ENCODE measurements at regions not wholly inside any gene's neighbourhood (a gene's known extent, or its start where the extent isn't known, plus 50 kb on each side); places are given as distances from the start of the nearest gene placed in this dataset.
"Not testable (repeated sequence)": the region's sequence is repeated elsewhere in the genome, so short reads cannot be mapped to it uniquely, and the experiment has no call there.

GRCh38 chr6:78744144-78744543 lies 123.2 kb upstream of the IRAK1BP1 start:
- Histone ChIP-seq H3K27ac (ENCODE audit: low read depth, low read length, poor library complexity, severe bottlenecking) (no peak overlapping the region), H3K27me3 (ENCODE audit: insufficient read depth, low read length) (no peaks in the 10 kb centered on the region), H3K36me3 (ENCODE audit: insufficient read depth, low read length) (no peaks in the 10 kb centered on the region), H3K9me2 (ENCODE audit: low read depth, low read length) (no peaks in the 10 kb centered on the region), H3K4me2 (ENCODE audit: low read length) (no peak overlapping the region), H3K9me3 (ENCODE audit: low read length) (0 out of 2 replicates have a peak, but pooled peaks cover 6% of the 10 kb centered on the region), H3F3A (ENCODE audit: insufficient read depth, low read length) (no peaks in the 10 kb centered on the region), H2AFZ (ENCODE audit: low read length) (no peak overlapping the region), H3K4me1 (ENCODE audit: insufficient read depth, low read length, severe bottlenecking) (no peaks in the 10 kb centered on the region), H3K9ac (ENCODE audit: low read length) (no peak overlapping the region), H4K20me1 (ENCODE audit: insufficient read depth, low read length) (no peaks in the 10 kb centered on the region), H3K4me3 (ENCODE audit: low read depth, low read length, poor library complexity, severe bottlenecking) (no peak overlapping the region), H3K79me2 (ENCODE audit: insufficient read depth, low read length) (no peaks in the 10 kb centered on the region)
- no peak for TF ChIP-seq EZH2 (IDR thresholded peaks at IDR 0.05; ENCODE audit: borderline replicate concordance, low read length)
- no peak for TF ChIP-seq CTCF (IDR thresholded peaks at IDR 0.05; ENCODE audit: low read length)

- Histone ChIP-seq H3K36me3 (ENCODE audit: insufficient read depth, low read length) (no peaks in the 10 kb centered on the region), H3K4me1 (ENCODE audit: insufficient read depth, low read length, severe bottlenecking) (no peaks in the 10 kb centered on the region), H3K9me2 (ENCODE audit: low read depth, low read length) (no peaks in the 10 kb centered on the region), H3F3A (ENCODE audit: insufficient read depth, low read length) (no peaks in the 10 kb centered on the region), H3K79me2 (ENCODE audit: insufficient read depth, low read length) (no peaks in the 10 kb centered on the region), H4K20me1 (ENCODE audit: insufficient read depth, low read length) (no peaks in the 10 kb centered on the region), H3K27ac (ENCODE audit: low read depth, low read length, poor library complexity, severe bottlenecking) (no peak overlapping the region), H3K4me3 (ENCODE audit: low read depth, low read length, poor library complexity, severe bottlenecking) (no peak overlapping the region), H3K27me3 (ENCODE audit: insufficient read depth, low read length) (no peaks in the 10 kb centered on the region), H3K4me2 (ENCODE audit: low read length) (no peak overlapping the region), H3K9ac (ENCODE audit: low read length) (no peak overlapping the region), H2AFZ (ENCODE audit: low read length) (no peak overlapping the region), H3K9me3 (ENCODE audit: low read length) (0 out of 2 replicates have a peak, but pooled peaks cover 6% of the 10 kb centered on the region)
- TF ChIP-seq EZH2 (IDR thresholded peaks at IDR 0.05; ENCODE audit: borderline replicate concordance, low read length) (no peak), CTCF (IDR thresholded peaks at IDR 0.05; ENCODE audit: low read length) (no peak)
Observed at GRCh38 chr6:78746457-78746856, 120.9 kb upstream of the IRAK1BP1 start.

GRCh38 chr6:78749326-78749725 lies 118.0 kb upstream of the IRAK1BP1 start:
- no peaks in the 10 kb centered on the region for H3K36me3 ChIP-seq (ENCODE audit: insufficient read depth, low read length)
- H3F3A ChIP-seq (ENCODE audit: insufficient read depth, low read length) = no peaks in the 10 kb centered on the region
- H3K79me2 ChIP-seq (ENCODE audit: insufficient read depth, low read length) = no peaks in the 10 kb centered on the region
- H3K9me3 ChIP-seq (ENCODE audit: low read length) = 0 out of 2 replicates have a peak, but pooled peaks cover 6% of the 10 kb centered on the region
- TF ChIP-seq EZH2 (IDR thresholded peaks at IDR 0.05; ENCODE audit: borderline replicate concordance, low read length) = no peak
- TF ChIP-seq CTCF (IDR thresholded peaks at IDR 0.05; ENCODE audit: low read length) = no peak
- no peaks in the 10 kb centered on the region for H3K4me1 ChIP-seq (ENCODE audit: insufficient read depth, low read length, severe bottlenecking)
- H3K4me2 ChIP-seq (ENCODE audit: low read length) = no peak overlapping the region
- H3K9ac ChIP-seq (ENCODE audit: low read length) = no peak overlapping the region
- H3K27ac ChIP-seq (ENCODE audit: low read depth, low read length, poor library complexity, severe bottlenecking) = no peak overlapping the region
- H3K27me3 ChIP-seq (ENCODE audit: insufficient read depth, low read length) = no peaks in the 10 kb centered on the region
- no peaks in the 10 kb centered on the region for H4K20me1 ChIP-seq (ENCODE audit: insufficient read depth, low read length)
- no peak overlapping the region for H3K4me3 ChIP-seq (ENCODE audit: low read depth, low read length, poor library complexity, severe bottlenecking)
- no peaks in the 10 kb centered on the region for H3K9me2 ChIP-seq (ENCODE audit: low read depth, low read length)
- H2AFZ ChIP-seq (ENCODE audit: low read length) = no peak overlapping the region

- not testable (repeated sequence) for H2AFZ ChIP-seq (ENCODE audit: low read length); H3F3A ChIP-seq (ENCODE audit: insufficient read depth, low read length)
Observed at GRCh38 chr6:78758297-78758798, 109.0 kb upstream of the IRAK1BP1 start.

More at GRCh38 chr6:78758297-78758798, 109.0 kb upstream of the IRAK1BP1 start:
- H3K9ac ChIP-seq (ENCODE audit: low read length); H3K4me1 ChIP-seq (ENCODE audit: insufficient read depth, low read length, severe bottlenecking); H3K79me2 ChIP-seq (ENCODE audit: insufficient read depth, low read length); H3K9me3 ChIP-seq (ENCODE audit: low read length); H3K4me2 ChIP-seq (ENCODE audit: low read length); H4K20me1 ChIP-seq (ENCODE audit: insufficient read depth, low read length); H3K36me3 ChIP-seq (ENCODE audit: insufficient read depth, low read length); H3K27ac ChIP-seq (ENCODE audit: low read depth, low read length, poor library complexity, severe bottlenecking); H3K9me2 ChIP-seq (ENCODE audit: low read depth, low read length); H3K27me3 ChIP-seq (ENCODE audit: insufficient read depth, low read length); H3K4me3 ChIP-seq (ENCODE audit: low read depth, low read length, poor library complexity, severe bottlenecking): not testable (repeated sequence)

Measured in OCI-LY1 (cell line).